Calu3 (cell line): ENCODE measurements at regions not wholly inside any gene's neighbourhood (a gene's known extent, or its start where the extent isn't known, plus 50 kb on each side); places are given as distances from the start of the nearest gene placed in this dataset.

Experiments
- BruUV-seq: library from RNA; stranded (reverse); fragments of 400-500 nt; replicated peaks from 2 replicates; lab custom pipeline; 2021; lab: Mats Ljungman, UMichigan
- CTCF ChIA-PET: fragments of 300-600 bp; sonication (Branson Sonifier 250); formaldehyde crosslinking; loops from one replicate; lab custom pipeline; 2022; ENCODE audit warnings: antibody characterized with exemption; lab: Charles Lee
- DNase-seq: peaks from one replicate; pipeline ENCODE4 v3.0.0; 2022
- H3K27ac Mint-ChIP-seq: one replicate; pipeline ENCODE4 v1.8.0; 2022; ENCODE audit warnings: mixed read lengths; ENCODE audit not compliant: unreplicated experiment
- H3K27me3 Mint-ChIP-seq: one replicate; pipeline ENCODE4 v1.8.0; 2022; ENCODE audit warnings: mixed read lengths; ENCODE audit not compliant: unreplicated experiment
- H3K36me3 Mint-ChIP-seq: one replicate; pipeline ENCODE4 v1.8.0; 2022; ENCODE audit warnings: mild to moderate bottlenecking, moderate library complexity, mixed read lengths; ENCODE audit not compliant: insufficient read depth, unreplicated experiment
- H3K4me1 Mint-ChIP-seq: one replicate; pipeline ENCODE4 v1.8.0; 2022; ENCODE audit warnings: mild to moderate bottlenecking, low read depth, mixed read lengths; ENCODE audit not compliant: unreplicated experiment
- H3K4me3 Mint-ChIP-seq: one replicate; pipeline ENCODE4 v1.8.0; 2022; ENCODE audit warnings: mild to moderate bottlenecking, low read depth, moderate library complexity, mixed read lengths; ENCODE audit not compliant: unreplicated experiment
- H3K9me3 Mint-ChIP-seq: one replicate; pipeline ENCODE4 v1.8.0; 2022; ENCODE audit warnings: low read depth, mixed read lengths; ENCODE audit not compliant: unreplicated experiment
- CTCF ChIP-seq: fragments of 200-600 bp; IDR thresholded peaks from one replicate; pipeline ENCODE4 v1.8.0; 2022; ENCODE audit warnings: antibody characterized with exemption; ENCODE audit not compliant: unreplicated experiment
- intact Hi-C: fragments of 100-400 bp; cut with micrococcal nuclease; formaldehyde crosslinking; loops from one replicate; pipeline ENCODE4 v1.10.0; 2022; ENCODE audit not compliant: unreplicated experiment

GRCh38 chr7:50185208-50185607 lies 92.2 kb upstream of the ZPBP start:
- CTCF ChIA-PET = no interaction called here
- Mint-ChIP-seq H3K27me3 (peaks cover 79% of the 10 kb centered on the region), H3K4me3 (no peak overlapping the region), H3K9me3 (no peaks in the 10 kb centered on the region), H3K27ac (no peak overlapping the region), H3K36me3 (no peaks in the 10 kb centered on the region), H3K4me1 (peaks cover 15% of the 10 kb centered on the region)
- no peak for DNase-seq
- intact Hi-C loops = no loop called here
- TF ChIP-seq CTCF = no peak
- no TSS peak for BruUV-seq

- BruUV-seq = no TSS peak
- H3K4me1 Mint-ChIP-seq = peaks cover 8% of the 10 kb centered on the region
- TF ChIP-seq CTCF = no peak
- intact Hi-C loops = no loop called here
- no peaks in the 10 kb centered on the region for H3K36me3 Mint-ChIP-seq
- DNase-seq = no peak
- peaks cover 85% of the 10 kb centered on the region for H3K27me3 Mint-ChIP-seq
- H3K4me3 Mint-ChIP-seq = no peak overlapping the region
- H3K9me3 Mint-ChIP-seq = no peaks in the 10 kb centered on the region
- no peak overlapping the region for H3K27ac Mint-ChIP-seq
- CTCF ChIA-PET = no interaction called here
Observed at GRCh38 chr7:50184271-50184990, 91.4 kb upstream of the ZPBP start.

- peaks cover under 1% of the 10 kb centered on the region for H3K9me3 Mint-ChIP-seq
- H3K4me3 Mint-ChIP-seq = no peak overlapping the region
- no peak for TF ChIP-seq CTCF
- no peaks in the 10 kb centered on the region for H3K36me3 Mint-ChIP-seq
- CTCF ChIA-PET = no interaction called here
- intact Hi-C loops = no loop called here
- no peak overlapping the region for H3K27ac Mint-ChIP-seq
- no TSS peak for BruUV-seq
- no peaks in the 10 kb centered on the region for H3K4me1 Mint-ChIP-seq
- H3K27me3 Mint-ChIP-seq = peaks cover 88% of the 10 kb centered on the region
- no peak for DNase-seq
Observed at GRCh38 chr7:50182759-50183158, 89.7 kb upstream of the ZPBP start.

- no peaks in the 10 kb centered on the region for H3K4me1 Mint-ChIP-seq
- no peak overlapping the region for H3K4me3 Mint-ChIP-seq
- H3K27ac Mint-ChIP-seq = no peak overlapping the region
- no TSS peak for BruUV-seq
- H3K27me3 Mint-ChIP-seq = peaks cover 82% of the 10 kb centered on the region
- intact Hi-C loops = no loop called here
- TF ChIP-seq CTCF = no peak
- H3K9me3 Mint-ChIP-seq = peaks cover 3% of the 10 kb centered on the region
- DNase-seq = no peak
- CTCF ChIA-PET = no interaction called here
- no peaks in the 10 kb centered on the region for H3K36me3 Mint-ChIP-seq
Observed at GRCh38 chr7:50181081-50181480, 88.0 kb upstream of the ZPBP start.
